Ishikawa (cell line): ENCODE measurements at regions not wholly inside any gene's neighbourhood (a gene's known extent, or its start where the extent isn't known, plus 50 kb on each side); places are given as distances from the start of the nearest gene placed in this dataset.

Experiments
- CREB1 ChIP-seq: IDR thresholded peaks from 2 replicates; pipeline ENCODE4 v1.6.1; 2012; ENCODE audit warnings: low read depth
- EP300 ChIP-seq: IDR thresholded peaks from 2 replicates; pipeline ENCODE4 v1.6.1; 2012; ENCODE audit warnings: borderline replicate concordance
- MAX ChIP-seq: IDR thresholded peaks from 2 replicates; pipeline ENCODE4 v1.6.1; 2012
- REST ChIP-seq: IDR thresholded peaks from 2 replicates; pipeline ENCODE4 v1.6.1; 2012; ENCODE audit warnings: low read depth, mild to moderate bottlenecking
- YY1 ChIP-seq: IDR thresholded peaks from 2 replicates; pipeline ENCODE4 v1.6.1; 2012; ENCODE audit warnings: low read depth

GRCh38 chr4:162707962-162708361 is 458.7 kb downstream of the NAF1 start:
- TF ChIP-seq EP300 (no peak), REST (no peak), MAX (no peak), CREB1 (no peak), YY1 (no peak)
